BLaER1 (cell line): ENCODE measurements at regions not wholly inside any gene's neighbourhood (a gene's known extent, or its start where the extent isn't known, plus 50 kb on each side); places are given as distances from the start of the nearest gene placed in this dataset.

Experiments
- H3K27ac ChIP-seq: shearing (Covaris generic); formaldehyde crosslinking; 2 replicates; pipeline ENCODE4 v1.8.1; 2022
- H3K27me3 ChIP-seq: shearing (Covaris generic); formaldehyde crosslinking; 2 replicates; pipeline ENCODE4 v1.8.1; 2022
- H3K36me3 ChIP-seq: shearing (Covaris generic); formaldehyde crosslinking; 2 replicates; pipeline ENCODE4 v1.8.1; 2022
- H3K4me1 ChIP-seq: shearing (Covaris generic); formaldehyde crosslinking; 2 replicates; pipeline ENCODE4 v1.8.1; 2022
- H3K4me2 ChIP-seq: shearing (Covaris generic); formaldehyde crosslinking; 2 replicates; pipeline ENCODE4 v1.8.1; 2022
- H3K4me3 ChIP-seq: shearing (Covaris generic); formaldehyde crosslinking; 2 replicates; pipeline ENCODE4 v1.8.1; 2022
- H3K9ac ChIP-seq: shearing (Covaris generic); formaldehyde crosslinking; 2 replicates; pipeline ENCODE4 v1.8.1; 2022
- H3K9me3 ChIP-seq: shearing (Covaris generic); formaldehyde crosslinking; 2 replicates; pipeline ENCODE4 v1.8.1; 2022
- H4K20me1 ChIP-seq: shearing (Covaris generic); formaldehyde crosslinking; 2 replicates; pipeline ENCODE4 v1.8.1; 2022
- Cebpa-rat ChIP-seq: shearing (Covaris generic); IDR thresholded peaks from 2 replicates; pipeline ENCODE4 v1.8.1; 2022

- no peak overlapping the region for H3K9ac ChIP-seq
- peaks cover 10% of the 10 kb centered on the region for H3K4me1 ChIP-seq
- H3K9me3 ChIP-seq, result no peaks in the 10 kb centered on the region
- H3K27me3 ChIP-seq, result no peaks in the 10 kb centered on the region
- no peak for TF ChIP-seq Cebpa-rat
- no peaks in the 10 kb centered on the region for H4K20me1 ChIP-seq
- no peaks in the 10 kb centered on the region for H3K36me3 ChIP-seq
- H3K4me3 ChIP-seq, result no peak overlapping the region
- no peak overlapping the region for H3K4me2 ChIP-seq
- H3K27ac ChIP-seq, result no peak overlapping the region
Measured at GRCh38 chr2:18065249-18065648, 186.8 kb downstream of the KCNS3 start.

GRCh38 chr2:18063826-18064470 lies 185.5 kb downstream of the KCNS3 start:
- TF ChIP-seq Cebpa-rat, result no peak
- no peaks in the 10 kb centered on the region for H3K27me3 ChIP-seq
- H3K36me3 ChIP-seq, result no peaks in the 10 kb centered on the region
- H3K4me1 ChIP-seq, result peaks cover 10% of the 10 kb centered on the region
- H3K4me3 ChIP-seq, result no peak overlapping the region
- H4K20me1 ChIP-seq, result no peaks in the 10 kb centered on the region
- no peak overlapping the region for H3K27ac ChIP-seq
- H3K9ac ChIP-seq, result no peak overlapping the region
- H3K9me3 ChIP-seq, result no peaks in the 10 kb centered on the region
- no peak overlapping the region for H3K4me2 ChIP-seq

GRCh38 chr2:18062892-18063291 lies 184.4 kb downstream of the KCNS3 start:
- Histone ChIP-seq H3K9me3 (no peaks in the 10 kb centered on the region), H3K4me2 (no peak overlapping the region), H3K27me3 (no peaks in the 10 kb centered on the region), H4K20me1 (no peaks in the 10 kb centered on the region), H3K36me3 (no peaks in the 10 kb centered on the region), H3K4me3 (no peak overlapping the region), H3K27ac (no peak overlapping the region), H3K4me1 (peaks cover 3% of the 10 kb centered on the region), H3K9ac (no peak overlapping the region)
- no peak for TF ChIP-seq Cebpa-rat

- Histone ChIP-seq H3K4me2 (no peak overlapping the region), H3K27ac (no peak overlapping the region), H3K9ac (no peak overlapping the region), H4K20me1 (no peaks in the 10 kb centered on the region), H3K4me3 (no peak overlapping the region), H3K4me1 (no peaks in the 10 kb centered on the region), H3K27me3 (no peaks in the 10 kb centered on the region), H3K36me3 (no peaks in the 10 kb centered on the region), H3K9me3 (peaks cover under 1% of the 10 kb centered on the region; the same call in 1 of the 2 replicates)
- TF ChIP-seq Cebpa-rat, result no peak
Measured at GRCh38 chr2:18061717-18062116, 183.2 kb downstream of the KCNS3 start.

- H3K36me3 ChIP-seq, result no peaks in the 10 kb centered on the region
- no peaks in the 10 kb centered on the region for H3K4me1 ChIP-seq
- no peaks in the 10 kb centered on the region for H4K20me1 ChIP-seq
- no peaks in the 10 kb centered on the region for H3K27me3 ChIP-seq
- H3K4me3 ChIP-seq, result no peak overlapping the region
- peaks cover 3% of the 10 kb centered on the region; the same call in 1 of the 2 replicates for H3K9me3 ChIP-seq
- no peak for TF ChIP-seq Cebpa-rat
- no peak overlapping the region for H3K9ac ChIP-seq
- H3K27ac ChIP-seq, result no peak overlapping the region
- H3K4me2 ChIP-seq, result no peak overlapping the region
Measured at GRCh38 chr2:18057657-18058056, 179.2 kb downstream of the KCNS3 start.

- no peak overlapping the region for H3K9ac ChIP-seq
- no peak overlapping the region for H3K27ac ChIP-seq
- peaks cover 3% of the 10 kb centered on the region; the same call in 1 of the 2 replicates for H3K9me3 ChIP-seq
- no peaks in the 10 kb centered on the region for H3K36me3 ChIP-seq
- no peak overlapping the region for H3K4me3 ChIP-seq
- H4K20me1 ChIP-seq, result no peaks in the 10 kb centered on the region
- no peaks in the 10 kb centered on the region for H3K4me1 ChIP-seq
- H3K4me2 ChIP-seq, result no peak overlapping the region
- H3K27me3 ChIP-seq, result no peaks in the 10 kb centered on the region
- no peak for TF ChIP-seq Cebpa-rat
Measured at GRCh38 chr2:18055290-18055689, 176.8 kb downstream of the KCNS3 start.

GRCh38 chr2:18050001-18050400 lies 171.5 kb downstream of the KCNS3 start:
- no peaks in the 10 kb centered on the region for H3K27me3 ChIP-seq
- no peaks in the 10 kb centered on the region for H4K20me1 ChIP-seq
- H3K4me3 ChIP-seq, result no peak overlapping the region
- no peak overlapping the region for H3K27ac ChIP-seq
- no peak overlapping the region for H3K9ac ChIP-seq
- H3K4me2 ChIP-seq, result no peak overlapping the region
- no peaks in the 10 kb centered on the region for H3K4me1 ChIP-seq
- H3K36me3 ChIP-seq, result no peaks in the 10 kb centered on the region
- H3K9me3 ChIP-seq, result no peaks in the 10 kb centered on the region
- no peak for TF ChIP-seq Cebpa-rat

- no peak overlapping the region for H3K4me3 ChIP-seq
- no peaks in the 10 kb centered on the region for H3K27me3 ChIP-seq
- H3K4me2 ChIP-seq, result no peak overlapping the region
- H3K36me3 ChIP-seq, result no peaks in the 10 kb centered on the region
- no peaks in the 10 kb centered on the region for H3K4me1 ChIP-seq
- no peak overlapping the region for H3K9ac ChIP-seq
- H3K9me3 ChIP-seq, result no peaks in the 10 kb centered on the region
- H3K27ac ChIP-seq, result no peak overlapping the region
- no peaks in the 10 kb centered on the region for H4K20me1 ChIP-seq
- TF ChIP-seq Cebpa-rat, result no peak
Measured at GRCh38 chr2:18049325-18049724, 170.9 kb downstream of the KCNS3 start.

GRCh38 chr2:18047896-18048657 lies 169.6 kb downstream of the KCNS3 start:
- no peaks in the 10 kb centered on the region for H4K20me1 ChIP-seq
- no peak overlapping the region for H3K27ac ChIP-seq
- no peaks in the 10 kb centered on the region for H3K27me3 ChIP-seq
- H3K4me2 ChIP-seq, result no peak overlapping the region
- TF ChIP-seq Cebpa-rat, result no peak
- H3K4me1 ChIP-seq, result no peaks in the 10 kb centered on the region
- H3K36me3 ChIP-seq, result no peaks in the 10 kb centered on the region
- H3K9me3 ChIP-seq, result no peaks in the 10 kb centered on the region
- no peak overlapping the region for H3K9ac ChIP-seq
- H3K4me3 ChIP-seq, result no peak overlapping the region

- H3K27ac ChIP-seq, result no peak overlapping the region
Measured at GRCh38 chr2:18047213-18047611, 168.7 kb downstream of the KCNS3 start.

More at GRCh38 chr2:18047213-18047611, 168.7 kb downstream of the KCNS3 start:
- Histone ChIP-seq H3K4me3 (no peak overlapping the region), H3K4me1 (no peaks in the 10 kb centered on the region), H4K20me1 (no peaks in the 10 kb centered on the region), H3K27me3 (no peaks in the 10 kb centered on the region), H3K36me3 (no peaks in the 10 kb centered on the region), H3K4me2 (no peak overlapping the region), H3K9me3 (no peaks in the 10 kb centered on the region), H3K9ac (no peak overlapping the region)
- TF ChIP-seq Cebpa-rat, result no peak
